PC-3 (cell line): ENCODE measurements at regions not wholly inside any gene's neighbourhood (a gene's known extent, or its start where the extent isn't known, plus 50 kb on each side); places are given as distances from the start of the nearest gene placed in this dataset.

Source experiments
- EZH2 ChIP-seq: fragments of 300-600 bp; sonication (generic); IDR thresholded peaks from one replicate; pipeline ENCODE4 v1.6.1; 2017; ENCODE audit warnings: antibody characterized with exemption, mild to moderate bottlenecking, low read length; ENCODE audit not compliant: unreplicated experiment
- EZH2phosphoT487 ChIP-seq: fragments of 300-600 bp; sonication (generic); IDR thresholded peaks from 2 replicates; pipeline ENCODE4 v1.6.1; 2018; ENCODE audit warnings: mild to moderate bottlenecking, antibody characterized with exemption, low read length, borderline replicate concordance
- TF ChIP-seq, protein P1 (sequence below): fragments of 300-600 bp; sonication (generic); conservative IDR thresholded peaks from 2 replicates; pipeline ENCODE4 v1.5.1; 2017; ENCODE audit warnings: antibody characterized with exemption, low read depth, mild to moderate bottlenecking, low read length

DNA sequence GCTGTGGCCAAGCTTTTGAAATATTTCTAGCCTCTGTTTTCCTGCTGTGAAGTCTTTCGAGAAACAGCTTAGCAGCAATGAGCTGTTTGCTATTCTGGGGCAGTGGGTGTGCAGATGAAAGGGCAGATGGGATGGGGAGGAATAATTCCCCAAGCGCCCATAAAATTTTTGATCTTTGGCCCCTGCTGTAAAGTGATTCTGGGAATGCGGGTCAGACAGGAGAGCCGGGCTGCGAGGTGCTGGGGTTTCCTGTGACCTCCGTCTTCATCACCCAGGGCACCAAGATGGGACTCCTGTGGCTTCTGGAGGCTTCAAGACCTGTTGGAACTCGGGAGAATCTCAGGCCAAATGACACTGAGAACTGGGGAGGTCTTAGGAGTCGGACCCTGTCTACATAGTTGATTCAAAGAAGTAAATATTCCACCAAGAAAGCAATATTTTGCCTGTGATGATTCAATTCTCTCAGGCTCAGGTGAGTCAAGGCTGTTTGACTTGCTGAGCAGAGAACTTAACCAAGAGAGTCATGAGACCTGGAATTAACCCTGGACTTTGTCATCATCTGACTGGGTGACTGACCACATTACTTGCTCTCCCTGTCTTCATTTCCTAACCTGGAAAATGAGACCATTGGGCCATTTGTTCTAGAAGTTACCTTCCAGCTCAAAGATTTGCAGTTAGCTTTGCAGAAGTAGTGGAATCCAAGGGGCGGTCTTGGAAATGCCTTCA, 86.4 kb downstream of the POLR2M start:
- TF ChIP-seq EZH2 (no peak), EZH2phosphoT487 (no peak)
- TF ChIP-seq, protein P1, sequence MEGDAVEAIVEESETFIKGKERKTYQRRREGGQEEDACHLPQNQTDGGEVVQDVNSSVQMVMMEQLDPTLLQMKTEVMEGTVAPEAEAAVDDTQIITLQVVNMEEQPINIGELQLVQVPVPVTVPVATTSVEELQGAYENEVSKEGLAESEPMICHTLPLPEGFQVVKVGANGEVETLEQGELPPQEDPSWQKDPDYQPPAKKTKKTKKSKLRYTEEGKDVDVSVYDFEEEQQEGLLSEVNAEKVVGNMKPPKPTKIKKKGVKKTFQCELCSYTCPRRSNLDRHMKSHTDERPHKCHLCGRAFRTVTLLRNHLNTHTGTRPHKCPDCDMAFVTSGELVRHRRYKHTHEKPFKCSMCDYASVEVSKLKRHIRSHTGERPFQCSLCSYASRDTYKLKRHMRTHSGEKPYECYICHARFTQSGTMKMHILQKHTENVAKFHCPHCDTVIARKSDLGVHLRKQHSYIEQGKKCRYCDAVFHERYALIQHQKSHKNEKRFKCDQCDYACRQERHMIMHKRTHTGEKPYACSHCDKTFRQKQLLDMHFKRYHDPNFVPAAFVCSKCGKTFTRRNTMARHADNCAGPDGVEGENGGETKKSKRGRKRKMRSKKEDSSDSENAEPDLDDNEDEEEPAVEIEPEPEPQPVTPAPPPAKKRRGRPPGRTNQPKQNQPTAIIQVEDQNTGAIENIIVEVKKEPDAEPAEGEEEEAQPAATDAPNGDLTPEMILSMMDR: no peak
